H1 (cell line): ENCODE measurements at regions not wholly inside any gene's neighbourhood (a gene's known extent, or its start where the extent isn't known, plus 50 kb on each side); places are given as distances from the start of the nearest gene placed in this dataset.

Experiments used
- CTCF ChIA-PET: fragments of 300-600 bp; sonication (Branson Sonifier 250); formaldehyde crosslinking; loops from one replicate; lab custom pipeline; 2021; ENCODE audit not compliant: partially characterized antibody; lab: Charles Lee
- POLR2A ChIA-PET: fragments of 300-600 bp; sonication (Branson Sonifier 250); formaldehyde crosslinking; loops from one replicate; lab custom pipeline; 2021; ENCODE audit warnings: inconsistent platforms; ENCODE audit not compliant: partially characterized antibody; lab: Charles Lee
- DNase-seq, 2 experiments: peaks; one replicate each; pipeline versions ENCODE4 v3.0.0 to v3.0.0-alpha.2; 2010 to 2022; ENCODE audit warnings: low spot score in 2 of 2, low read depth in 1 of 2, mixed read lengths in 1 of 2
- FAIRE-seq: peaks from 2 replicates; lab custom pipeline; 2011; peaks lifted over from hg19 to GRCh38; lab: Jason Lieb, UNC
- H2AFZ ChIP-seq: 2 replicates; pipeline ENCODE4 v1.8.1; 2012; ENCODE audit warnings: low read length, inconsistent platforms
- H2AK5ac ChIP-seq: 2 replicates; pipeline ENCODE4 v1.6.1; 2013; ENCODE audit warnings: low read depth, low read length
- H2BK120ac ChIP-seq: replicated peaks from 2 replicates; pipeline ENCODE3; 2013; ENCODE audit warnings: low read depth, low read length, inconsistent platforms
- H2BK12ac ChIP-seq: 2 replicates; pipeline ENCODE4 v1.6.1; 2013; ENCODE audit warnings: low read depth, low read length
- H2BK15ac ChIP-seq: 2 replicates; pipeline ENCODE4 v1.6.1; 2013; ENCODE audit warnings: low read length
- H2BK20ac ChIP-seq: 2 replicates; pipeline ENCODE4 v1.6.1; 2013; ENCODE audit warnings: low read length
- H2BK5ac ChIP-seq: 2 replicates; pipeline ENCODE4 v1.6.1; 2013; ENCODE audit warnings: low read depth, low read length
- H3K14ac ChIP-seq: 2 replicates; pipeline ENCODE4 v1.6.1; 2013; ENCODE audit warnings: inconsistent platforms; ENCODE audit not compliant: insufficient read length
- H3K18ac ChIP-seq: 2 replicates; pipeline ENCODE4 v1.6.1; 2013; ENCODE audit warnings: low read length; ENCODE audit errors: extremely low read depth
- H3K23ac ChIP-seq: 2 replicates; pipeline ENCODE4 v1.6.1; 2013; ENCODE audit warnings: inconsistent platforms; ENCODE audit not compliant: insufficient read length
- H3K23me2 ChIP-seq: 2 replicates; pipeline ENCODE4 v1.6.1; 2013; ENCODE audit warnings: low read depth, low read length
- H3K27ac ChIP-seq: 2 replicates; pipeline ENCODE4 v1.6.1; 2011; ENCODE audit warnings: low read depth, low read length, inconsistent platforms
- H3K27me3 ChIP-seq, 4 experiments: replicated peaks in 1 of 4; 1 replicate in 1 of 4; 2 replicates in 3 of 4; pipeline versions ENCODE4 v1.6.1 to v1.8.1; 2011 to 2013; ENCODE audit warnings: low read length in 3 of 4, mild to moderate bottlenecking in 3 of 4, inconsistent platforms in 2 of 4, mixed read lengths in 2 of 4, moderate library complexity in 1 of 4; ENCODE audit not compliant: control insufficient read depth in 3 of 4, insufficient read depth in 3 of 4; ENCODE audit errors: extremely low read depth in 1 of 4
- H3K36me3 ChIP-seq, 4 experiments: 2 replicates each; pipeline versions ENCODE4 v1.6.1 to v1.8.1; 2011 to 2013; ENCODE audit warnings: mild to moderate bottlenecking in 4 of 4, low read length in 3 of 4, moderate library complexity in 2 of 4, control low read depth in 1 of 4, inconsistent platforms in 1 of 4; ENCODE audit not compliant: insufficient read depth in 4 of 4, control insufficient read depth in 2 of 4
- H3K4ac ChIP-seq: replicated peaks from 2 replicates; pipeline ENCODE3; 2013; ENCODE audit warnings: low read length, low read depth, mixed read lengths, inconsistent platforms; ENCODE audit not compliant: insufficient read length
- H3K4me1 ChIP-seq, 4 experiments: replicated peaks in 1 of 4; 1 replicate in 1 of 4; 2 replicates in 3 of 4; pipeline versions ENCODE4 v1.6.1 to v1.8.1; 2011 to 2013; ENCODE audit warnings: low read length in 3 of 4, inconsistent platforms in 2 of 4, mixed read lengths in 1 of 4; ENCODE audit not compliant: insufficient read depth in 4 of 4, control insufficient read depth in 3 of 4
- H3K4me2 ChIP-seq, 2 experiments: 2 replicates each; pipeline versions ENCODE4 v1.6.1 to v1.8.1; 2011 to 2013; ENCODE audit warnings: low read depth in 2 of 2, low read length in 2 of 2, control low read depth in 1 of 2, inconsistent platforms in 1 of 2, mild to moderate bottlenecking in 1 of 2; ENCODE audit not compliant: insufficient read depth in 1 of 2
- H3K4me3 ChIP-seq, 4 experiments: fragments of 200-600, 300-600 bp in 1 of 4; sonication (generic), shearing (Covaris generic), sonication (Bioruptor Twin) in 1 of 4; 2 replicates each; pipeline versions ENCODE4 v1.5.1 to v1.8.1; 2011 to 2016; ENCODE audit warnings: low read length in 4 of 4, low read depth in 3 of 4, control low read depth in 2 of 4, inconsistent platforms in 2 of 4, mild to moderate bottlenecking in 2 of 4, mixed read lengths in 1 of 4, moderate library complexity in 1 of 4; ENCODE audit not compliant: insufficient read depth in 2 of 4; ENCODE audit errors: extremely low read depth in 1 of 4
- H3K56ac ChIP-seq: replicated peaks from 2 replicates; pipeline ENCODE3; 2013; ENCODE audit warnings: low read depth, mild to moderate bottlenecking, mixed read lengths, low read length, inconsistent platforms; ENCODE audit not compliant: insufficient read length
- H3K79me1 ChIP-seq: 2 replicates; pipeline ENCODE4 v1.6.1; 2013; ENCODE audit warnings: low read depth, low read length, control low read depth
- H3K79me2 ChIP-seq, 2 experiments: 2 replicates each; pipeline versions ENCODE4 v1.6.1 to v1.8.1; 2012 to 2013; ENCODE audit warnings: low read length in 2 of 2, mild to moderate bottlenecking in 2 of 2, inconsistent platforms in 1 of 2; ENCODE audit not compliant: insufficient read depth in 2 of 2, control insufficient read depth in 1 of 2
- H3K9ac ChIP-seq, 4 experiments: replicated peaks in 1 of 4; 1 replicate in 1 of 4; 2 replicates in 3 of 4; pipeline versions ENCODE4 v1.6.1 to v1.8.1; 2011 to 2013; ENCODE audit warnings: low read depth in 3 of 4, low read length in 3 of 4, control low read depth in 2 of 4, mild to moderate bottlenecking in 2 of 4, moderate library complexity in 2 of 4, inconsistent platforms in 1 of 4; ENCODE audit errors: extremely low read depth in 1 of 4
- H3K9me3 ChIP-seq, 2 experiments: 2 replicates each; pipeline versions ENCODE4 v1.6.1 to v1.8.1; 2012 to 2013; ENCODE audit warnings: mild to moderate bottlenecking in 2 of 2, moderate library complexity in 2 of 2, control low read depth in 1 of 2, inconsistent platforms in 1 of 2, low read depth in 1 of 2, low read length in 1 of 2, mixed read lengths in 1 of 2; ENCODE audit not compliant: insufficient read depth in 2 of 2
- H4K20me1 ChIP-seq, 2 experiments: replicated peaks in 1 of 2; 2 replicates each; pipeline versions ENCODE3 to v1.8.1; 2011 to 2013; ENCODE audit warnings: inconsistent platforms in 2 of 2, low read length in 2 of 2, mild to moderate bottlenecking in 1 of 2; ENCODE audit not compliant: insufficient read depth in 2 of 2, control insufficient read depth in 1 of 2
- H4K5ac ChIP-seq: 2 replicates; pipeline ENCODE4 v1.6.1; 2013; ENCODE audit warnings: low read length, low read depth, mixed read lengths, inconsistent platforms; ENCODE audit not compliant: insufficient read length
- H4K8ac ChIP-seq: 2 replicates; pipeline ENCODE4 v1.8.0; 2013; ENCODE audit warnings: mild to moderate bottlenecking, moderate library complexity, low read length, inconsistent platforms; ENCODE audit not compliant: insufficient read depth; ENCODE audit errors: extremely low read depth
- H4K91ac ChIP-seq: replicated peaks from 2 replicates; pipeline ENCODE3; 2013; ENCODE audit warnings: low read length, mixed read lengths, inconsistent platforms; ENCODE audit not compliant: insufficient read length
- CEBPB ChIP-seq: IDR thresholded peaks from 2 replicates; pipeline ENCODE4 v1.6.1; 2012; ENCODE audit warnings: low read depth, low read length
- EP300 ChIP-seq, 2 experiments: IDR thresholded peaks; 1 replicate in 1 of 2; 2 replicates in 1 of 2; pipeline ENCODE4 v1.6.1; 2011 to 2012; ENCODE audit warnings: low read depth in 2 of 2, low read length in 2 of 2, mild to moderate bottlenecking in 2 of 2, borderline replicate concordance in 1 of 2, inconsistent platforms in 1 of 2, moderate library complexity in 1 of 2
- GTF2F1 ChIP-seq: IDR thresholded peaks from 2 replicates; pipeline ENCODE4 v1.6.1; 2012; ENCODE audit warnings: low read depth, low read length, improper control_type of control experiment, borderline replicate concordance
- KDM4A ChIP-seq: IDR thresholded peaks from one replicate; pipeline ENCODE4 v1.7.1; 2012; ENCODE audit warnings: low read depth, mild to moderate bottlenecking, moderate library complexity, low read length, inconsistent platforms; ENCODE audit not compliant: severe bottlenecking
- NRF1 ChIP-seq: IDR thresholded peaks from 2 replicates; pipeline ENCODE4 v1.6.1; 2011; ENCODE audit warnings: mild to moderate bottlenecking, low read depth, low read length, improper control_type of control experiment
- PHF8 ChIP-seq: fragments of 200-600 bp; sonication (generic); conservative IDR thresholded peaks from 2 replicates; pipeline ENCODE4 v1.7.1; 2012; ENCODE audit warnings: low read depth, mild to moderate bottlenecking, inconsistent platforms, low read length, moderate library complexity
- POLR2A ChIP-seq, 2 experiments: IDR thresholded peaks; 1 replicate in 1 of 2; 2 replicates in 1 of 2; pipeline ENCODE4 v1.6.1; 2011; ENCODE audit warnings: low read depth in 2 of 2, low read length in 2 of 2, mild to moderate bottlenecking in 2 of 2; ENCODE audit errors: control extremely low read depth in 1 of 2
- POLR2AphosphoS5 ChIP-seq: IDR thresholded peaks from 2 replicates; pipeline ENCODE4 v1.6.1; 2011; ENCODE audit warnings: low read depth, low read length
- POU5F1 ChIP-seq: IDR thresholded peaks from 2 replicates; pipeline ENCODE4 v1.6.1; 2011; ENCODE audit warnings: low read depth, mild to moderate bottlenecking, low read length, moderate library complexity
- RXRA ChIP-seq: IDR thresholded peaks from 2 replicates; pipeline ENCODE4 v1.6.1; 2011; ENCODE audit warnings: low read depth, mild to moderate bottlenecking, low read length, moderate library complexity; ENCODE audit not compliant: insufficient read depth
- SP4 ChIP-seq: IDR thresholded peaks from 2 replicates; pipeline ENCODE4 v1.6.1; 2012; ENCODE audit warnings: low read length, inconsistent platforms
- TAF1 ChIP-seq: IDR thresholded peaks from 2 replicates; pipeline ENCODE4 v1.6.1; 2011; ENCODE audit warnings: mild to moderate bottlenecking, low read depth, low read length
- TCF12 ChIP-seq: IDR thresholded peaks from 2 replicates; pipeline ENCODE4 v1.6.1; 2011; ENCODE audit warnings: low read depth, mild to moderate bottlenecking, low read length
- YY1 ChIP-seq: IDR thresholded peaks from 2 replicates; pipeline ENCODE4 v1.6.1; 2011; ENCODE audit warnings: low read depth, mild to moderate bottlenecking, low read length
- ZNF274 ChIP-seq: IDR thresholded peaks from 2 replicates; pipeline ENCODE4 v1.7.0; 2012; ENCODE audit warnings: low read length, borderline replicate concordance; ENCODE audit errors: extremely low read depth
- WGBS, 2 experiments: shearing (Covaris generic) in 1 of 2; methylation state at CpG; one replicate each; pipeline versions ENCODE4 v1.1.6 to v1.1.7; 2013 to 2015; ENCODE audit warnings: low lambda C conversion rate in 2 of 2, mixed read lengths in 2 of 2, inconsistent platforms in 1 of 2, low coverage in 1 of 2, missing lambda C conversion rate in 1 of 2; ENCODE audit not compliant: insufficient replicate concordance in 2 of 2, insufficient coverage in 1 of 2, insufficient read length in 1 of 2; ENCODE audit errors: extremely low coverage in 1 of 2, missing lambda C conversion rate in 1 of 2; 5-methylcytosine and 5-hydroxymethylcytosine counted together

GRCh38 chr9:86636519-86636918 is 282.3 kb upstream of the TUT7 start:
- Histone ChIP-seq H3K4ac (no peak overlapping the region), H3K23ac (no peak overlapping the region), H4K8ac (no peak overlapping the region), H3K56ac (no peak overlapping the region), H3K14ac (no peak overlapping the region), H2AFZ (no peak overlapping the region), H4K20me1 (no peaks in the 10 kb centered on the region), H3K4me3 (no peak overlapping the region), H3K27ac (no peak overlapping the region), H4K5ac (no peak overlapping the region), H4K91ac (no peak overlapping the region), H3K9me3 (no peaks in the 10 kb centered on the region), H2BK12ac (no peak overlapping the region), H3K18ac (no peak overlapping the region), H3K79me2 (no peaks in the 10 kb centered on the region), H2BK120ac (no peak overlapping the region), H3K79me1 (no peaks in the 10 kb centered on the region), H3K4me2 (no peak overlapping the region), H3K9ac (no peak overlapping the region), H2BK5ac (no peak overlapping the region), H3K27me3 (no peaks in the 10 kb centered on the region), H3K23me2 (no peaks in the 10 kb centered on the region), H3K36me3 (no peaks in the 10 kb centered on the region), H2BK15ac (peak overlapping the region; percentile 50; the same call in 1 of the 2 replicates), H2BK20ac (no peak overlapping the region), H2AK5ac (no peak overlapping the region), H3K4me1 (no peaks in the 10 kb centered on the region; a peak in 1 of 7 replicates)
- FAIRE-seq: no peak
- TF ChIP-seq NRF1 (no peak), TAF1 (no peak), POLR2AphosphoS5 (no peak), POLR2A (IDR thresholded peaks at IDR 0.05; ENCODE audit: control extremely low read depth in 1 of 2, low read depth in 2 of 2, low read length in 2 of 2) (no peak), SP4 (no peak), KDM4A (no peak), CEBPB (no peak), YY1 (no peak), POU5F1 (no peak), PHF8 (no peak), EP300 (IDR thresholded peaks at IDR 0.05; ENCODE audit: borderline replicate concordance in 1 of 2, low read depth in 2 of 2, low read length in 2 of 2) (no peak), RXRA (no peak), GTF2F1 (no peak), ZNF274 (no peak), TCF12 (no peak)
- ChIA-PET CTCF (interaction anchor here (0.7 to 4.1 kb wide), 16 partner anchors 8 to 688 kb away, joined by 3 to 33 read pairs (median 4); no protein-coding TSS in a partner anchor), POLR2A (no interaction called here)
- 81% methylated on average over 4 of the region's 4 CpGs; no CpG with 5 or more reads in 1 of the 2 experiments for WGBS, 2 experiments
- no peak for DNase-seq
